NB4 (cell line): ENCODE measurements at regions not wholly inside any gene's neighbourhood (a gene's known extent, or its start where the extent isn't known, plus 50 kb on each side); places are given as distances from the start of the nearest gene placed in this dataset.

Experiments used
- MYC ChIP-seq: IDR thresholded peaks from 2 replicates; pipeline ENCODE4 v1.6.1; 2011; ENCODE audit warnings: low read depth, low read length
- TF ChIP-seq, protein P1 (sequence below): IDR thresholded peaks from one replicate; pipeline ENCODE4 v1.5.1; 2012; ENCODE audit warnings: low read depth, low read length

- TF ChIP-seq, protein P1, sequence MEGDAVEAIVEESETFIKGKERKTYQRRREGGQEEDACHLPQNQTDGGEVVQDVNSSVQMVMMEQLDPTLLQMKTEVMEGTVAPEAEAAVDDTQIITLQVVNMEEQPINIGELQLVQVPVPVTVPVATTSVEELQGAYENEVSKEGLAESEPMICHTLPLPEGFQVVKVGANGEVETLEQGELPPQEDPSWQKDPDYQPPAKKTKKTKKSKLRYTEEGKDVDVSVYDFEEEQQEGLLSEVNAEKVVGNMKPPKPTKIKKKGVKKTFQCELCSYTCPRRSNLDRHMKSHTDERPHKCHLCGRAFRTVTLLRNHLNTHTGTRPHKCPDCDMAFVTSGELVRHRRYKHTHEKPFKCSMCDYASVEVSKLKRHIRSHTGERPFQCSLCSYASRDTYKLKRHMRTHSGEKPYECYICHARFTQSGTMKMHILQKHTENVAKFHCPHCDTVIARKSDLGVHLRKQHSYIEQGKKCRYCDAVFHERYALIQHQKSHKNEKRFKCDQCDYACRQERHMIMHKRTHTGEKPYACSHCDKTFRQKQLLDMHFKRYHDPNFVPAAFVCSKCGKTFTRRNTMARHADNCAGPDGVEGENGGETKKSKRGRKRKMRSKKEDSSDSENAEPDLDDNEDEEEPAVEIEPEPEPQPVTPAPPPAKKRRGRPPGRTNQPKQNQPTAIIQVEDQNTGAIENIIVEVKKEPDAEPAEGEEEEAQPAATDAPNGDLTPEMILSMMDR = no peak
- TF ChIP-seq MYC = no peak
Observed at GRCh38 chr11:80629466-80629865, 1188.6 kb upstream of the TENM4 start.
